NCI-H146 (cell line): ENCODE measurements at regions not wholly inside any gene's neighbourhood (a gene's known extent, or its start where the extent isn't known, plus 50 kb on each side); places are given as distances from the start of the nearest gene placed in this dataset.

Source experiments
- DNase-seq: peaks from one replicate; lab custom pipeline; 2025; lab: John Stamatoyannopoulos, UW

- DNase-seq = no peak
Observed at GRCh38 chr2:447902-448665, 160.2 kb upstream of the ALKAL2 start.

GRCh38 chr2:446963-447530 lies 159.2 kb upstream of the ALKAL2 start:
- DNase-seq = peak; percentile 41

GRCh38 chr2:446303-446874 lies 158.5 kb upstream of the ALKAL2 start:
- no peak for DNase-seq

- DNase-seq = peak; percentile 10
Observed at GRCh38 chr2:445896-446295, 158.0 kb upstream of the ALKAL2 start.

GRCh38 chr2:444937-445884 lies 157.3 kb upstream of the ALKAL2 start:
- no peak for DNase-seq

GRCh38 chr2:443741-444140 lies 155.8 kb upstream of the ALKAL2 start:
- no peak for DNase-seq

- DNase-seq = no peak
Observed at GRCh38 chr2:443216-443615, 155.3 kb upstream of the ALKAL2 start.

- DNase-seq = no peak
Observed at GRCh38 chr2:441258-442022, 153.5 kb upstream of the ALKAL2 start.

- DNase-seq = no peak
Observed at GRCh38 chr2:440403-440740, 152.5 kb upstream of the ALKAL2 start.

- DNase-seq = no peak
Observed at GRCh38 chr2:439556-440402, 151.9 kb upstream of the ALKAL2 start.

- DNase-seq = no peak
Observed at GRCh38 chr2:439077-439476, 151.2 kb upstream of the ALKAL2 start.

- no peak for DNase-seq
Observed at GRCh38 chr2:437756-438393, 150.0 kb upstream of the ALKAL2 start.

- DNase-seq = no peak
Observed at GRCh38 chr2:437180-437579, 149.3 kb upstream of the ALKAL2 start.

GRCh38 chr2:436205-436604 lies 148.3 kb upstream of the ALKAL2 start:
- DNase-seq = no peak

GRCh38 chr2:434625-435024 lies 146.7 kb upstream of the ALKAL2 start:
- DNase-seq = no peak

- DNase-seq = no peak
Observed at GRCh38 chr2:433216-433615, 145.3 kb upstream of the ALKAL2 start.

- DNase-seq = no peak
Observed at GRCh38 chr2:430291-431040, 142.6 kb upstream of the ALKAL2 start.

GRCh38 chr2:429575-430254 lies 141.8 kb upstream of the ALKAL2 start:
- DNase-seq = no peak

- DNase-seq = no peak
Observed at GRCh38 chr2:429142-429541, 141.3 kb upstream of the ALKAL2 start.
